ENCODE measurements at regions not wholly inside any gene's neighbourhood (a gene's known extent, or its start where the extent isn't known, plus 50 kb on each side); places are given as distances from the start of the nearest gene placed in this dataset.

DNA sequence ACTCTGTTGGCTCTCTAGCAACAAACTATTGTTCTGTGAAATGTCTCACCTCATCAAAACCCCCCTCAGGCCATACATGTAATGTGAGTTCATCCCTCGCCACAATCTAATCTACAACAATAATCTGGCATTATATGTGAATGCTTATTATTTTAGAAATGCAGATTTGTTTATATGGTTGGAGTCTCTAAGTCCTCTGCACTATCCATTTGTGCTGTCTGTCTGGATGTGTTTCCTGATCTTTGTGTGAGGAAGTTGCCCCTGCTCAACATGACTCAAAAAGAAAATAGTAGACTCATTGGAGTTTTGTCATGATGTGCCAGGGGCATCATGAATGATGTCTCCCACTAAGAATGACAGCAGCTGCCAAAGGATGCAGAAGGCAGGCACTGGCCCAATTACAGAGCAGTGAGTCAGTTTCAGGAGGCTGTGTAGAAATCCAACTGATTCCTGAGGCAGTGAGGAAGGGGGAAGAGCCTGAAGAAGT lies 161.6 kb upstream of the PDZRN3 start:
- ChIA-PET RAD21 (ENCODE audit: unreplicated experiment) (no interaction called here), SMC1A (ENCODE audit: uncharacterized antibody, unreplicated experiment) (no interaction called here), CTCF (no interaction called here), POLR2A (no interaction called here)
- Histone ChIP-seq H3K79me2 (ENCODE audit: control insufficient read depth, insufficient read depth, low read length) (no peaks in the 10 kb centered on the region), H3K27ac (ENCODE audit: control insufficient read depth, insufficient read depth) (no peak overlapping the region), H3K9ac (ENCODE audit: control insufficient read depth, insufficient read depth, low read length) (no peak overlapping the region), H3K9me3 (replicated peaks; ENCODE audit: control insufficient read depth, insufficient read depth, low read length) (no peaks in the 10 kb centered on the region), H3K4me3 (no peak overlapping the region), H3K36me3 (ENCODE audit: control insufficient read depth in 2 of 2, insufficient read depth in 2 of 2, low read length in 1 of 2) (no peaks in the 10 kb centered on the region), H2AFZ (ENCODE audit: control insufficient read depth, low read depth, low read length) (no peak overlapping the region), H3K27me3 (replicated peaks in 1 of 2; ENCODE audit: control insufficient read depth in 2 of 2, insufficient read depth in 2 of 2, low read length in 1 of 2) (no peaks in the 10 kb centered on the region), H4K20me1 (ENCODE audit: control insufficient read depth, insufficient read depth) (no peaks in the 10 kb centered on the region), H3K4me2 (ENCODE audit: control insufficient read depth, insufficient read depth) (no peak overlapping the region), H3K4me1 (ENCODE audit: control insufficient read depth, insufficient read depth, low read length) (no peaks in the 10 kb centered on the region)
- no TSS peak for BruUV-seq (replicated peaks)
- FAIRE-seq (no peak), ATAC-seq (no peak), DNase-seq (ENCODE audit: low read depth, low spot score) (no peak)
- 15% methylated on average over 1 of the region's 1 CpG for WGBS (ENCODE audit: insufficient coverage, insufficient replicate concordance, low lambda C conversion rate, missing lambda C conversion rate)
- no peak for TF ChIP-seq ATF7 (IDR thresholded peaks at IDR 0.05; ENCODE audit: low read depth)
- TF ChIP-seq EGR1 (IDR thresholded peaks at IDR 0.05; ENCODE audit: borderline replicate concordance in 1 of 2, low read depth in 2 of 2, low read length in 2 of 2), result no peak
- intact Hi-C loops (cut with micrococcal nuclease; ENCODE audit: unreplicated experiment) (no loop called here), in situ Hi-C loops (cut with MboI) (no loop called here)

GRCh38 chr3:73784686-73785392 lies 160.1 kb upstream of the PDZRN3 start:
- H3K9ac ChIP-seq (ENCODE audit: control insufficient read depth, insufficient read depth, low read length), result no peak overlapping the region
- no peaks in the 10 kb centered on the region for H3K4me1 ChIP-seq (ENCODE audit: control insufficient read depth, insufficient read depth, low read length)
- in situ Hi-C loops (cut with MboI) (no loop called here), intact Hi-C loops (cut with micrococcal nuclease; ENCODE audit: unreplicated experiment) (no loop called here)
- no peaks in the 10 kb centered on the region for H3K79me2 ChIP-seq (ENCODE audit: control insufficient read depth, insufficient read depth, low read length)
- H4K20me1 ChIP-seq (ENCODE audit: control insufficient read depth, insufficient read depth), result no peaks in the 10 kb centered on the region
- DNase-seq (ENCODE audit: low read depth, low spot score) (no peak), ATAC-seq (no peak), FAIRE-seq (no peak)
- ChIA-PET CTCF (no interaction called here), SMC1A (ENCODE audit: uncharacterized antibody, unreplicated experiment) (no interaction called here), POLR2A (no interaction called here), RAD21 (ENCODE audit: unreplicated experiment) (no interaction called here)
- no peaks in the 10 kb centered on the region for H3K36me3 ChIP-seq (ENCODE audit: control insufficient read depth in 2 of 2, insufficient read depth in 2 of 2, low read length in 1 of 2)
- no peak overlapping the region for H3K4me3 ChIP-seq
- H3K27ac ChIP-seq (ENCODE audit: control insufficient read depth, insufficient read depth), result no peak overlapping the region
- H2AFZ ChIP-seq (ENCODE audit: control insufficient read depth, low read depth, low read length), result no peak overlapping the region
- no peak for TF ChIP-seq NFYA (IDR thresholded peaks at IDR 0.05; ENCODE audit: borderline replicate concordance, low read depth, low read length)
- TF ChIP-seq FOXK2 (IDR thresholded peaks at IDR 0.05), result no peak
- no peak for TF ChIP-seq BMI1 (IDR thresholded peaks at IDR 0.05; ENCODE audit: borderline replicate concordance)
- 18% methylated on average over 8 of the region's 8 CpGs for WGBS (ENCODE audit: insufficient coverage, insufficient replicate concordance, low lambda C conversion rate, missing lambda C conversion rate)
- H3K4me2 ChIP-seq (ENCODE audit: control insufficient read depth, insufficient read depth), result no peak overlapping the region
- H3K9me3 ChIP-seq (replicated peaks; ENCODE audit: control insufficient read depth, insufficient read depth, low read length), result no peaks in the 10 kb centered on the region
- H3K27me3 ChIP-seq (replicated peaks in 1 of 2; ENCODE audit: control insufficient read depth in 2 of 2, insufficient read depth in 2 of 2, low read length in 1 of 2), result no peaks in the 10 kb centered on the region
- BruUV-seq (replicated peaks), result no TSS peak

Data from GM12878 (cell line).